ENCODE measurements at regions not wholly inside any gene's neighbourhood (a gene's known extent, or its start where the extent isn't known, plus 50 kb on each side); places are given as distances from the start of the nearest gene placed in this dataset.
"Not testable (repeated sequence)": the region's sequence is repeated elsewhere in the genome, so short reads cannot be mapped to it uniquely, and the experiment has no call there.

DNA sequence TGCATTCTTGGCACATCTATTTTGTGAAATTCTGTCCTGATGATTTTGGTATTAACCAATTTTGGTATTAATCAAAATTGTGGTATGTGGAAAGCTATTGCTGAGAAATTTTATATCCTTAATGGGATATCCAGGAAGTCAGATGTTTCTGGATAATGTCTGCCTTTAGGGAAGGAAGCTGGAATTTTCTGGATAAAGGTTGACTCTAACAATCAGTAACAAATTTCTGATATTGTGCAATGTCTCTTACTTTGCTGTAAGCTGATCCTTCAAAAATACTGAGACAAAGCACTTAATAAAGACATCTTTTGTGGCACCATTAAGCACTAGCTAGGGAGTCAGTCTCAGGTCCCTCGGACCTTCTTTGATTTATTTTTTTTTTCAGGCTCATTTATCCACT is 100.8 kb upstream of the UGP2 start:
- DNase-seq, result no peak

DNA sequence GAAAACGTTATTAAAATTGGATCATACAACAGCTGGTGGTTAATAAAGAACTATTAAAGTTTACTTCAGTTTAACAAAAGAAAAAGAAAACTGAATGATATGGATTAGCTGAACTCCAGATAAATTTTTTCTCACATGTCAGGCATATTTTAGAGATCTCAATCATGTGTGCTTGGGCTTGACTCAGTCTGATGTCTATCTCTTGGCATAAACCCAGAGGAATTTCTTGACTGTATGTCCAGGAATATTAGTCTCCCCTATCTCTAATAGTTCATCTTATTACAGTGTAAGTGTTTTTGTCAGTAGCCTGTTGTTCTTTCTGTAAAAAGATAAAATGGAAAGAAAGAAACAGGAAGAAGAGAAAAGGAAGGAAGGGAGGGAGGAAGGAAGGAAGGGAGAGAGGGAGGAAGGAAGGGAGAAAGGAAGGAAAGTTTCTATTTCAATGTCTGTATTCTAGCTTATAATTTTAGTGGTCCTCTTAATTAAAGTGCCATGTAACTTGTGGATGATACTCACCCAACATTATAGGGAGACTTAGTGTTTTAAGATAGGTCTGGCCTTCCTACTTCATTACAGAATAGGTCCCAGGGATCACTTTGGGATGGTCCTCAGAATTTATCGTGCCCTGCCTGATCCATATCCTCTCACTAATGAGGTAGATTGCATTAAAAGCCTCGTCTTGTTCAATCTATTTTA is 99.7 kb upstream of the UGP2 start:
- no peak for DNase-seq

DNA sequence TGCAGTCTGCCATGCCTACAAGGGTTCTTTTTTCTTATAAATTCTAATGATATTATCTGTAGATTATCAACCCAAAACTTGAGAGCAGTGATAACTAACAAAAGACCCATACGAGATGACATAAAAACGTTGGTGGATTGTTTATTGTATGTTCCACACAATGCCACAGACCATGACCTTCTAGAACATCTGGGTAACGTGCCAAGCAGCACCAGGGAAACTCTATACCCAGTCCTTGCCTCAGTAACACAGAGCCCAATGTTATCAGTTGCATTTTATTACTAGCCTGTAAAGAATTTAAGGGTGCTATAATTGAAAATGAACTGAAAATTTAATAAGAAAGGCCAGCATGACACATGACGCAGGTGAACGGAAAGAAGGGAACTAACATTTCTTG is 99.1 kb upstream of the UGP2 start:
- DNase-seq, result no peak

DNA sequence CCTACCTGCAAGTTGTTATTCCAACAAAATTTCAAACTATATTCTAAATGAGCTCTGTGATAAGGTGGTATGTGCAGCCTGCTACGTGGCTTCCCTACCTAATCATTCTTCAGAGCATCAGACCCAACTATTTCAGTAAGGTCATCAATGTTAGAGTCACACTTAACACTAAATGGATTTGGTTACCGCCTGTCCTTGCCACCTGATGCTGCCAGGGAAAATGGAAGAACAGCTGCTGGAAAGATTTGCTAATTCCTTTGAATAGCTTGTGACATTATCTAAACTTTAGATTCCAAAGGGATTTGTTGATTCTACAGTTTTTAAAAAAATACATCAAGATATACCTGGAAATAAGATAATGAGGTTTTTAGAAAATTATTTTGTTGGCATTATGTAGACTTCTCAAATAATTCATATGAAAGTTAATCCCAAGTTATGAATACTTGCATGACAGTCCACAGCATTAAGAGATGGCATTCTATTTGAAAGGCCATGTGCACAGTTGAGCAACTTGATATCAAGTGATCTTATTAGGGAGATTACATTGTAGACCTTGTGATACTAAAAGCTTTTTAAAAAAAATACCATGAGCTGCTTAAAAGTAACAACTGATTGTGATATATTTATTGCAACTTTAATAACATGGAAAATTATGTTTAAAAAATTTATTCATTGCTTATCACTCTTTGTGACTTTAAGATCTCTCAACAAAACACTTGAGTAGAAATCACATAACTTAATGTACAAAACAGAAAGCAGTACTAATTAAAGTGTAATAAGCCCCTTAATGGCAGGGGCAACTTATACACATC is 98.3 kb upstream of the UGP2 start:
- DNase-seq, result no peak

DNA sequence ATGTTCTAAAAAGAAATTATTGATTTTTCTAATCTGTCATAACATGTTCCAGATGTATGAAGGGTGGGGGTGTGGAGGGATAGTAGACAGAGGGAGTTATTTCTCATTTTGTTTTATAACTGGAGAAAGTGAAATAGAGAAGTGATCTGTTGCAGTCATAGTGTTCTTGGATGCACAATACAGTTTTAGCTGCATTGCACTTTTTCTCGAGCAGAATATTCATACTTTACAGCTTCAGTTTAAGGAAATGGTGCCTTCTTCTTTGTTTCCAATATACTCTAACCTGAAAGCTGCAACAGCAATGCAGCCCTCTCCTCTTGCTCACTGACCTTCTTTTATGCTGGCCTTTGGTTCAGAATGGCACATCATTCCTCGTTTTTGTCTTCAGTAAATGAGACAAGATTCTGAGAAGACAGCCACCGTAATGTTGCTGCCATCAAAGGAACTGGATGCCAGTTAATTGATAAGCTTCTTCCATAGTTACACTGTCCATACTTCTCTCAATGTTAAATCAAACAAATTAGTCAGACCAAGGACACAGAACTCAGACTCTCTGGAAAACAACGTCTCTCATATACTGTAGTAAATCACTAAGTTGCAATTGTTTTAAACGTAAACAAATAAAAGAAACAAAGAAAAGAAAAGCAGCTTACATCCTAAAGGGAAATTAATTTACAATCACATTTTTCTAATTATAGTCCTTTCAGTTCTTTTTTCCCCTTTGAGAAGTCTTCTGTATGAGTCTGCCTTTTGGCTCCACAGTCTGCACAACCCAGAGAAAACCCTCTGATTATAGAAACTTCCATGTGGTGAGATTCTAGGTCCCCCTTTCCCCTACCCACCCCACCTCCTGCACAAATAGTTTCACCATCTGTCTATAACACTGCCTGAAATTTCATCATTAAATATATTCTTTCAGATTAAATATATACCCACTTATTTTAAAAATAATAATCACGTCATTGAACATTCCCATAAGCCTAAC is 97.4 kb upstream of the UGP2 start:
- DNase-seq, result no peak

DNA sequence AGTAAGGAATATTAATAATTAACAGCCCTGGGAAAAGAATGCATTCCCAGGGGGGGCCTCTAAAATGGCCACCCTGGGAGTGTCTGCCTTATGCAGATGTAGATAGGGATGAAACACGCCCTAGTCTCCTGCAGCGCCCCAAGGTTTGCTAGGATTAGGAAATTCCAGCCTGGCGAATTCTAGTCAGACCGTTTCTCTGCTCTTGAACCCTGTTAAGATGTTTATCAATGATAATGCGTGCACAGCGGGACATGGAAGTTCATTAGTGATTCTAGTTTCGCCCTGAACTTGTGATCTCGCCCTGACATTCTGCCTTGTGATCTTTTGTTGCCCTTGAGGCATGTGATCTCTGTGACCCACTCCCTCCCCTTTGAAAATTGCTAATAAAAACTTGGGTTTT is 95.1 kb upstream of the UGP2 start:
- not testable (repeated sequence) for DNase-seq

DNA sequence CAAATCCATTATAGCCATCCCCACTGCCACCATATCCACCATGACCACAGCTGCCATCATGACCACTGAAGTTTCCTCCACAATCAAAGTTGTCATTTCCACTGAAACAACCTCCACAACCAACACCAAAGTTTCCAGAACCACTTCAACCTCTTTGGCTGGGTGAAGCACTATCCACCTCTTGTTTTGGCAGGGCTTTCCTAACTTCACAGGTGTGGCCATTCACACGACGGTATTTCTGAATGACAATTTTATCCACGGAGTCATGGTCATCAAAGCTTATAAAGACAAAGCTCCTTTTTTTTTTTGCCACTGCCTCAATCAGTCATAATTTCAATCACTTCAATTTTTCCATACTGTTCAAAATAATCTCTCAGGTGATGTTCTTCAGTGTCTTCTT is 89.8 kb upstream of the UGP2 start:
- no peak for DNase-seq

DNA sequence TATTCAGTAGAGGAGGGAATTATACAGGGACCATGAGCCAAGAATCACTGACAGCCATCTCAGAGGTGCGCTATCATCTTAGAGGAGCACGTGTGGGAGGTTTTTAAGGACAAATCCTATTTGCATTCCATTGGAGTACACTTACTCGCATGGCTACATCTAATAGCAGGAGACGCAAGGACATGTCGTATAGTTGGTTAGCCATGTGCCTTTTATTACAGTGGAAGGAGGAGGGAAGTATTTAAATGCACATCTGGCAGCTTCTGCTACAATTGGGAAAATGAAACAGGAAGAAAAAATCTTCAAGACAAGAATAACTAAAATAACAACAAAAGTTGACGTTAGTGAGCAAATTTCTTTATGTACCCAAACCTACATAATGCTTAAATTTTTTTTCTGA is 86.5 kb upstream of the UGP2 start:
- DNase-seq, result no peak

DNA sequence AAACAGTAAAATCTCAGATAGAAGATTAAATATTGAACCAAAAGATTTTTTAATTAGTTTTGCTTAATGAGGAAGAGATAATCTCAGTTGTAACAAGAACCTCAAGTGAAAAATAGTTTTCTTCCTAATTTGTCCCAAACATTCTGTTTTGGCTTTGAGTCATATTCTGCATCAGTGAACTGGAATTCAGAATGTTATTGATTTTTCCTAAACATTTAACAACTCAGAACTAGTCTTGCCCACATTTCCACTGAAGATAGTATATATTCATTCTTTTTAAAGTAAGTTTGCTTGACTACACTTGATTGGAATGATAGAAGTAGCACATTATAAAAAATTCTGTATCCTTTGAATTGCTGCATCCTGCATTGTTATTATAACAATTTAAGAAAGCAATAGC is 85.7 kb upstream of the UGP2 start:
- no peak for DNase-seq

DNA sequence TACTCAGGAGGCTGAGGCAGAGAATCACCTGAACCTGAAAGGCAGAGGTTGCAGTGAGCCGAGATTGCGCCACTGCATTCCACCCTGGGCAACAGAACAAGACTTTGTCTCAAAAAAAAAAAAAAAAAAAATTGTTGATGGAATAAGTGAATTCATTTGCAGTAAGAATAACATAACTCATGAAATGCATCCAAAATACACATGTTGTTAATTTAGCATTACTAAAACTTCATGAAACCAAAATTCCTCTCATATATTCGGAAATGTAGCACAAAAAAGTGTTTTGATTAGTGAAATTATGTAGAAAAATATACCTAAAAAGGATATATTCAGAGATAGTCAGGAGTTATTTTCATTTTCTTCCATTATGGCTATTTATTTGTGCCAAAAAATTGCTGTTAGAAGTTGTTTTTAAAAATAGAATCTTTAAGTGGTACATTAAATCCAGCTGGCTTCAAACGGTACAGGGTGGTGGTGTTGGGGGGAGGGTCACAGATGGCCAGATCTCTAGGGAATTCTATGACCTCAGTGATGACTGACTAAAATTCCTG is 78.2 kb upstream of the UGP2 start:
- no peak for DNase-seq

DNA sequence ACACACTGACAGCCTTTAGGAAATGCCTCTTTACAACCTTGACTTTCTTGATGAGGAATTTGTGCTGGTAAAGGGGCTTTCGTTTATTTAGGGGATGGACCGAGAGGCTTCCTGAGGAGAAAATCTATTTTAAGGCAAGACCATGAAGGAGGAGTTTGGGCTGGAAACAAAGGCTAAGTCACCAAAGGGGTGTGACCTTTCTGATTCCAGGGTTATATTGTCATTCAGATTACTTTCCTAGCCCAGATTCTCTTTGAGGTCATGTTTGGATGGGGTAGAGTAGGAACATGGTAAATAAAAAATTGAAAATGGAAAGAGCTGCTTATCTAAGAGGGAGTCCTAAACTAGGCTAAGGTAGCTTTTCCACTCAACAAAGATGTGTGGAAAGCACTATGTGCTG is 77.1 kb upstream of the UGP2 start:
- no peak for DNase-seq

DNA sequence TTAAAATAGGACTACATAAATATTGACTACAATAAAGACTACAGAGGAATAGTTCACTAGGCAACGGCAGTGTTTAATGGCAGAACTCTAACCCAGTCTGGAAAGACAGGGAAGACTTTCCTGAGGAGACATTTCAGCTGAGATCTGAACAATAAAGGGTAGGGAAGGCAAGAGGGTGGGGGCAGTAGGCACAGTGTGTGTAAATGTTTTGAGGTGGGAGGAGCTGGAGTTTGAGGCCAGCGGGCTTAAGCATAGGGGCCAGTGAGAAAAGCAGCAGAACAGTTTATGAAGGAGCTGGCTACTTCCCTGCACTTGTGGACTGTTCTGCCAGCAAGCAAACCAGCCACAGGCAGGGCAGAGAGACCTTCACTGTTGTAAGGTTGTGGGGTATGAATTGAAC is 76.6 kb upstream of the UGP2 start:
- no peak for DNase-seq

DNA sequence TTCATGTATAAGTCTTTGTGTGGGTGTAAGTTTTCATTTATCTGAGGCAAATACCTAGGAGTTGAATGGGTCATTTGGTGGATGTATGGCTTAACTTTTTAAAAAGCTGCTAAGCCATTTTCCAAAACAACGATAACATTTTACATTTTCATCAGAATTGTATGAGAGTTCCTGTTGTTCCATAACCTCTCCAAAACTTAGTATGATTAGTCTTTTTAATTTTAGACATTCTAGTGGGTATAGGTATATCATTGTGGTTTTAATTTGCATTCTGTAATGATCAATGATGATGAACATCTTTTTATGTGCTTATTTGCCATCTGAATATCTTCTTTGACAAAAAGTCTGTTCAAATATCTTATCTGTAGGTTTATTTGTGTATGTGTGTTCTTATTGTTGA is 74.4 kb upstream of the UGP2 start:
- DNase-seq, result no peak

DNA sequence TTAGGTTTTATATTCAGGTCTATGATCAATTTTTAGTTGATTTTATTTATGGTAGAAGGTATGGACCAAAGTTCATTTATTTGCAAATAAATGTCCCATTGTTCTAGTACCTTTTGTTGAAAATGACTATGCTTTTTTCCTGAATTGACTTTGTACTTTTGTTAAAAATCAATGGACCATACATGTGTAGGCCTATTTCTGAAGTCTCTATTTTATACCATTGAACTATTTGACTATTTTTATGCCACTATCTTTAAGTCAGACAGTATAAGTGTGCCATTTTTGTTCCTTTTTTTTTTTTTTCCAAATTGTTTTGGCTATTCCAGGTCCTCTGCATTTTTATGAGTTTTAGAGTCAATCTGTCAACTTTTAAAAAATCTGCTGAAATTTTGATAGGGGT is 73.6 kb upstream of the UGP2 start:
- no peak for DNase-seq

DNA sequence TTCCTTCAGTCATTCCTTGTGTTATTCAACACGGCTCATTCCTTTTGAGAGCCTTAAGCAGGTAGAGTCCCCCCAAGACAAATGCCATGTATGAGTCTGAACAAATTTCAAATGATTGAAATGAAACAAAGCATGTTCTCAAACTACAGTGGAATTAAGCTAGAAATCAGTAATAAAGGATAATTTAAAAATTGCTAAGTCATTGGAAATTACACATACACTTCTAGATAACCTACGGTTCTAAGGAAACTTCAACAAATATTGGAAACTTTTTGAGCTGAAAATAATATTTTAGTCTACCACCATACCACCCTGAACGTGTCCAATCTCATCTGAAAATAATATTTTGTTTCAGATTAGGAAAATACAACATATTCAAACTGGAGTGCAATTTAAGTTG is 71.8 kb upstream of the UGP2 start:
- no peak for DNase-seq

DNA sequence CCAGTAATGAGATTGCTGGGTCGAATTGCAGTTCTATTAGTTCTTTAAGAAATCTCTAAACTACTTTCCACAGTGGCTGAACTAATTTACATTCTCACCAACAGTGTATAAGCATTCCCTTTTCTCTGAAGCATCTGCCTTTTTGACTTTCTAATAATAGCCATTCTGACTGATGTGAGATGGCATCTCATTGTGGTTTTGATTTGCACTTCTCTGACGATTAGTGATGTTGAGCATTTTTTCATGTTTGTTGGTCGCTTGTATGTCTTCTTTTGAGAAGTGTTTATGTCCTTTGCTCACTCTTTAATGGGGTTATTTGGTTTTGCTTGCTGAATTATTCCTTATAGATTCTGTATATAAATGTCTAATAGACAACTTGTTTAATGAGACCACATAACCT is 69.6 kb upstream of the UGP2 start:
- DNase-seq, result no peak

DNA sequence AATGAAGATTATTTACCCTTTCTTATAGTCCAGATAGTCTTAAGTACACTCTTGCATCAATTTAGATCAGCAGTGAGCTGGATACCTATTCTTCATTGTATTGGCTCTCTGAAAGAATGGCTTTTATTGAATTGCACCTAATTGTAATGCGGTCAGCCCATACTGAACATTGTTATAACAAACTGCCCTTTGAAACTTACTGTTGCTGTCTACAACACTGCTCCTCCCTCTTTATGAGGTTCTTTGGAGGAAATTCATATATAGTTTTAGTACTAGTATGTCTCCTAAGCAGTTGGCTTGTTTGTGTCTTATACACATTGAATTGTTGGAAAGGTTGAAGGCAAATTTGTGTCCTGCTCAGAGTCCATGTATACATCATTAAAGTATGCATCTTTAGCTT is 66.5 kb upstream of the UGP2 start:
- DNase-seq, result no peak

DNA sequence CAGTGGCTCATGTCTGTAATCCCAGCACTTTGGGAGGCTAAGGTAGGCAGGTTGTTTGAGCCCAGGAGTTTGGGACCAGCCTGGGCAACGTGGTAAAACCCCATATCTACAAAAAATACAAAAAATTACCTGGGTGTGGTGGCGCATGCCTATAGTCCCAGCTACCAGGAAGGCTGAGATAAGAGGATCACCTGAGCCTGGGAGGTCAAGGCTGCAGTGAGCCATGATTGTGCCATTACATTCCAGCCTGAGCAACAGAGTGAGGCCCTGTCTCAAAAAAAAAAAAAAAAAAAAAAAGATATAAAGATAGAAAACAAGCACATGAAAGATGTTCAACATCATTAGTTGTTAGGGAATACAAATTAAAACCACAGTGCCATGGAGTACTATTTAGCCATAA is 65.3 kb upstream of the UGP2 start:
- no peak for DNase-seq

DNA sequence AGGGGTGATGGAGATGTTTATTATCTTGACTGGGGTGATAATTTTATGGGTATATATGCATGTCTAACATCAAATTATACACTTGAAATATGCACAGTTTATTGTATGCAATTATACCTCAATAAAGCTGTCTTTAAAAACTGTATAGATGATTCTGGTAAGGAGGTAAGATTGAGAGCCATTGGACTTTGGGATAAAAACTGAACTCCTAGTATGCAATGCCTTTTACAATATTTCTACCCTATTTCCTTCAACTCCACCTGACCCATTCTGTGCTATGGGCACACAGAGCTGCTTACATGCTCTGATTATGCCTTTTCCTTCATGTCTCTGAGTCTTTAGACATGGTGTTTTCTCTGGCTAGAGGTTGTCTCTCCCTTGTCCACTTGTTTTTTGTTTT is 63.9 kb upstream of the UGP2 start:
- no peak for DNase-seq

DNA sequence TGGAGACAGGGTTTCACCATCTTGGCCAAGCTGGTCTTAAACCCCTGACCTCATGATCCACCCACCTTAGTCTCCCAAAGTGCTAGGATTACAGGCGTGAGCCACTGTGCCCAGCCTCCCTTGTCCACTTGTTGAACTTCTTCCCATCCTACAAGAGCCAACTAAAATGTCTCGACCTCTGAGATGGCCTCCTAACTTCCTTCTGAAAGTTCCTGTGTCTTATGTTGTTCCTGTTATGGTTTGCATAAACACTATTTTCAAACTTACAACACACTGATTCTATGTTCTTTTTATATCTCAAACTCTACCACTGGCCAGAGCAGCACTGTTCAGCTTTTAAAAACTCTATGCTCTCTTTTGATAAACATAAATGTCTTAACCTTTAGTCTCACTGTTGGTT is 63.3 kb upstream of the UGP2 start:
- no peak for DNase-seq

DNA sequence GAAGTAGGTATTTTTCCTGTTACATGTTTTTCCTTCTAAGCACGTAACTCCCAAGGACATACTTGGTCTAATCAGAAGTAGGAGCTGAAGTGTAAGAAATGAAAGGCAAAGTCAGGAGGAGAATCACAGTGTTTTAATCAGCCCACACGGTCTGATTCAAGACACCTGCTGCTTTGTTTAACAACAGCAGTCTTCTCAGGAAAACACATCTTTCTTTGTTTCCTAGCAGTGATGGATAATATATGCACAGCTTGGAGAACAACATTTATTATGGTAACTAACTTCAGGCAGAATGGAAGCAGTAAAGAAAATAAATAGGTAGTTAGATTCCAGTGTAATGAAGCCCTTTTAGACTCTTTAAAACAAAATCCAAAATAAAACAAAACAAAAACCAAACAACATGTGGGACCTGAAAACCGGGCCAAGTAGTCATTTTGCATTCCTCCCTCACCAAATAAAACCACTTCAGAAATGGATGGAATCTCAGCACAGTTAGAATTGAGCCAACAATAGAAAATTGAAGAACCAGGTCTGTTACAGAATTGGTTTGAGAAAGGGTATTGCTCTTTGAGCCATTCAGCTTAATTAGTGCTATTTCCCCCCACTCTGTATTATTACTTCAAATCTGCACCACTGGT is 61.1 kb upstream of the UGP2 start:
- DNase-seq, result no peak

DNA sequence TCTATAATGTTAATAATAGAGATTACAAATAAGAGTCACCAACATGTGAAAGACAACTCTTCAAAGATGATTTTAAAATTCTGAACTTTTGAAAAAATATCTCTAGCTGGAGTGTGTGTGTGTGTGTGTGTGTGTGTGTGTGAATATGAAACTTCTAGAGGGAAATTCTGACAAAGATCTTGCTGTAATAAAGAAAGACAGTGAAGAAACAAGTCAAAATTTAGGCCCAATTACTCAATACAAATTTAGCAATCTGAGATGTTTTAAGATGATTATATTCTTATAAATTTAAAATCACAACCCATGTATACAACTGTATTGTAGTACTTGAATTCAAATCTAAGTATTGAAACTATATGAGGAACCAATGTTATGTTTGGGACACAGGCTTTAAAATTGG is 57.2 kb upstream of the UGP2 start:
- DNase-seq, result no peak

DNA sequence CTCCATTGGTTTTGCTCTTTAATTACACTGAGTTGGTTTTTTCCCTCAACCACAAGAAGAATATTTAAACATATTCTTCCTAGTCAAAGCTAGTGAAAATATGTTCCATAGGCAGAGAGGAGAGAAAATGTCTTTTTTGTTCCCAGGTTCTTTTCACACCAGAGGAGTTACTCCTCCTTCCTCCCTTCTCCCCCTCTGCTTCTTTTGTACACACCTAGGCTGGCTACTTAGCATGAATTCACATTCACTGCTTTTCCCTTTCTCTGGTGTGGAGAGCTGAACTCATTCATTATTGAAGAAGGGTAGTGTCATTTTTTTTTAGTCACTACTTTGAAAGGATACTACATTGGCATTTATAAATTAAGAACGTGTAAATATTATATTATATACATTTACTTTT is 56.6 kb upstream of the UGP2 start:
- no peak for DNase-seq

All from activated CD4-positive, alpha-beta T cell treated with anti-CD3 and anti-CD28 coated beads for 48 hours (primary cell).